ENCODE measurements at regions not wholly inside any gene's neighbourhood (a gene's known extent, or its start where the extent isn't known, plus 50 kb on each side); places are given as distances from the start of the nearest gene placed in this dataset.
"Not testable (repeated sequence)": the region's sequence is repeated elsewhere in the genome, so short reads cannot be mapped to it uniquely, and the experiment has no call there.

- no peak for DNase-seq
These were observed 51.5 kb upstream of the PHF21B start for GRCh38 chr22:45061332-45061731.

GRCh38 chr22:45064313-45065278, 54.8 kb upstream of the PHF21B start:
- peak; percentile 47 for DNase-seq

GRCh38 chr22:45065726-45066125, 55.9 kb upstream of the PHF21B start:
- DNase-seq: no peak

GRCh38 chr22:45067731-45068130, 57.9 kb upstream of the PHF21B start:
- no peak for DNase-seq

- peak; percentile 19 for DNase-seq
These were observed 60.1 kb upstream of the PHF21B start for GRCh38 chr22:45069925-45070324.

- no peak for DNase-seq
These were observed 61.8 kb upstream of the PHF21B start for GRCh38 chr22:45071618-45072017.

GRCh38 chr22:45072322-45072903, 62.6 kb upstream of the PHF21B start:
- no peak for DNase-seq

GRCh38 chr22:45073064-45073463, 63.3 kb upstream of the PHF21B start:
- no peak for DNase-seq

- no peak for DNase-seq
These were observed 67.5 kb upstream of the PHF21B start for GRCh38 chr22:45077286-45077685.

GRCh38 chr22:45077826-45078334, 68.1 kb upstream of the PHF21B start:
- no peak for DNase-seq

GRCh38 chr22:45082795-45083194, 73.0 kb upstream of the PHF21B start:
- DNase-seq: no peak

- DNase-seq: no peak
These were observed 74.0 kb upstream of the PHF21B start for GRCh38 chr22:45083659-45084305.

GRCh38 chr22:45084400-45084920, 74.7 kb upstream of the PHF21B start:
- no peak for DNase-seq

- DNase-seq: no peak
These were observed 75.9 kb upstream of the NUP50 start for GRCh38 chr22:45087802-45088201.

GRCh38 chr22:45088576-45088975, 75.1 kb upstream of the NUP50 start:
- DNase-seq: no peak

GRCh38 chr22:45090497-45090910, 73.2 kb upstream of the NUP50 start:
- DNase-seq: no peak

GRCh38 chr22:45091254-45091854, 72.4 kb upstream of the NUP50 start:
- DNase-seq: no peak

- not testable (repeated sequence) for DNase-seq
These were observed 71.8 kb upstream of the NUP50 start for GRCh38 chr22:45091875-45092274.

GRCh38 chr22:45092644-45093043, 71.1 kb upstream of the NUP50 start:
- DNase-seq: no peak

GRCh38 chr22:45093609-45094008, 70.1 kb upstream of the NUP50 start:
- no peak for DNase-seq

- DNase-seq: no peak
These were observed 69.5 kb upstream of the NUP50 start for GRCh38 chr22:45094081-45094720.

GRCh38 chr22:45094825-45095224, 68.9 kb upstream of the NUP50 start:
- no peak for DNase-seq

Data from NK-92 treated with Interleukin-12 subunit alpha and Interleukin-12 subunit beta, amount 100 ng/mL, for 24 hours (cell line).